CD4-positive, alpha-beta T cell treated with Interleukin-17A for 1 hour (primary cell): ENCODE measurements at regions not wholly inside any gene's neighbourhood (a gene's known extent, or its start where the extent isn't known, plus 50 kb on each side); places are given as distances from the start of the nearest gene placed in this dataset.
A peak's percentile ranks its signal among the peaks of the same experiment; 100 is the strongest.

Source experiments
- DNase-seq: peaks from one replicate; pipeline ENCODE4 v3.0.0-alpha.2; 2020

- peak; percentile 11 for DNase-seq
Measured at GRCh38 chr5:56454219-56454862, 221.2 kb upstream of the ANKRD55 start.

- DNase-seq, result no peak
Measured at GRCh38 chr5:56451742-56452141, 218.6 kb upstream of the ANKRD55 start.

DNA sequence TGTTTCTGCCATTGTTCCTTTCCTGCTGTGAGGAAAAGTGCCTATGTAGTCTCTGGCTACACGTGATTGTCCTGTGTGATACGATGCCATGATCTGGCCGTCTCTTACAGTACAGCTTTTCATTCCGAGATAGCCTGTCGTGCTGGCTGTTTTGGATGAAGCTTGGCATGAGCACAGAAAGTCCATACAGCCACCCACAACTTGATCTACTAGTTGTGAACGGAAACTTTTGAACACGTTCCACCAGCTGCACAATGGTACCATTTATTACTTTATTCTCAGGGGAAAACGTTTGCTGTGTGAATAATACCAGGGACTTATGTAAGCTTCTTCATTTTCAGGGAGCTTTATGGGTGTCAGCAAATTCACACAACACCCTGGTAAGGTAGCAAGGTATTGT, 217.6 kb upstream of the ANKRD55 start:
- DNase-seq, result no peak

DNA sequence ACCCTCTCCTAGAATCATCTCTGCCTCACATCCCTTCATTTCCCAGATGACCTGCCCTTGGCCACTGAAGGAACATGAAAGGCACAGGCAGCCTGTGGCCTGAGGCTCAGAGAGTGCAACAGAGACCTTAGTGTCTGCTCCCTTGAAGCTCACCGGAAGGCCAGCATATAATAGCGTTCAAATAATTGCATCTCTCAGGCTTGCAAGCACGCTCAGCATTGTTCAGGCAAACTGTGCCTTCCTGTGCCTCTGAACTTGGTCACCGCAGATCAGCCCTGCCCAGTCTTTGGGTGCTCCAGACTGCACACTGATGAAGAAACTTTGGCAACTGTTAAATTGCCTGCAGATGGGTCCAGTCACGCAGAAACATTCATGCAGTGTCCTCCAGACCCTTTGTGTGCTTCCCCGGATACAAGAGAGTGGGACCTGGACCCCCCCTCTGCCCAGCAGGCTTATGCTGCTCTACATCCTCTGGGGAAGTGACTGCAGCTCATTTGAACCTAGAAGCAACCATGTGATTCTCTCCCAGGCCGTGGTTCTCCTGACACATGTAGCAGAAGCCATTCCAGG, 216.0 kb upstream of the ANKRD55 start:
- DNase-seq, result no peak

DNA sequence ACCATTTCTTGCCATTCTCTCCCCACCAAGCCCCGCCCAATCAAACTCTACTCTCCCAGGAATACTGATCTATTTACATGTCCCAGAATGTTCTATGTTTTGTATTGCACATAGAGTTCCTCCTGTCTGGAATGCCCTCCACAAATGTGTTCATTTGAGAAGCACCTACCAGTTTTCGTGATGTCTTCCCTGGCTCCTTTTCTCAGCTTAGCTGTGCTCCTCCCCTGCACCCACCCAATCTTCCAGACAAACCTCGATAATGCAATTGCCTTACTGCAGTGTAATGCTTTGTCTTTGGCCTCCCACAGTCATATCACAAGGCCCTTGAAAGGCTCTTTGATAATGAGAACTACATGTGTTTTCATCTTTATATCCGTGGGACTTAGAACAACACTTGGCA, 214.5 kb upstream of the ANKRD55 start:
- no peak for DNase-seq

- no peak for DNase-seq
Measured at GRCh38 chr5:56447232-56447631, 214.1 kb upstream of the ANKRD55 start.

GRCh38 chr5:56446728-56447127, 213.6 kb upstream of the ANKRD55 start:
- DNase-seq, result no peak

- no peak for DNase-seq
Measured at GRCh38 chr5:56443826-56444225, 210.7 kb upstream of the ANKRD55 start.

GRCh38 chr5:56440871-56441740, 208.0 kb upstream of the ANKRD55 start:
- no peak for DNase-seq

DNA sequence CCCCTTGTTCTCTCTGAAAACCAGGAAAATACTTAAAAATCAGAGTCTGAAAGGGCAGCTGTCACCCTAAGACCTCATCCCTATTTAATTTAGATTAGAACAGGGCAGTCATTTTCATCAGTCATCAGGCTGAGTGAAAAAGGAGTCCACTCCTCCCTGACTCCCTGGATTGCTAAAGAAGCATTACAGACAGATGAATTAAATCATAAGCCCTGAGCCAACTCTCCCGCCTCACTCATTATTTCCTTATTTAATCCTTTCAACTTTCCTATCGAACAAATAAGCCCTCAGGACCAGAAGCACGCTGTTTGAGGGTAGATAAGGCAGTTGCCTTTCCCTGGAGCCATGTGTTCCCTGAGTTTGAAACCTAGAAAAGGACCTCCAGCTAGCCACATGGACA, 201.9 kb upstream of the ANKRD55 start:
- no peak for DNase-seq

DNA sequence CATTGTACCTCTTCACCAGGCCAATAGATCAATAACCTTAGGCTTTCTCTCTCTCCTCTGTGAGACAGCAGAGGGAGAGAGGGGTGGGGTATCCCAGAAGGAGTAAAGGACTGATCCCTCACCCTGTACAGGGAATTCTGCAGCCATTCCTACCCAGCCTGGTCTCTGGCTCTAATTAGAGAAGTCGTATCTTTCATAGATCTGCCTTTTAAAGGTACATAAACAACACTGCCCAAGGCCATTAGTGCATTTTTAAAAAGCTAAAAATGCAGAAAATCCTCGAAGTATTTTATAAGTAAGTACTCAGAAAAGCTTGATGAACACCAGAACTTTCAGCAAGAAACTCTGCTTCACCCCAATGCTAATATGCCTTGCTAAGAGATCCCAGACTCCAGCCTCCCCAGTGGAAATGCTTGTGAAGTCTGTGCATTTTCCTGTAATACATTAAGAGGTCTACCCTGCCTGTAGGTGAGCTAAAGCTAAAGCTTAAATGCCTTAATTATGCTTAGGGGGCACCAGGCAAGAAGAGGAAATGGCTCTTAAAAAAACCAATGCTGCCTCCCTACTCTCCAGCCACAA, 200.0 kb upstream of the ANKRD55 start:
- no peak for DNase-seq

DNA sequence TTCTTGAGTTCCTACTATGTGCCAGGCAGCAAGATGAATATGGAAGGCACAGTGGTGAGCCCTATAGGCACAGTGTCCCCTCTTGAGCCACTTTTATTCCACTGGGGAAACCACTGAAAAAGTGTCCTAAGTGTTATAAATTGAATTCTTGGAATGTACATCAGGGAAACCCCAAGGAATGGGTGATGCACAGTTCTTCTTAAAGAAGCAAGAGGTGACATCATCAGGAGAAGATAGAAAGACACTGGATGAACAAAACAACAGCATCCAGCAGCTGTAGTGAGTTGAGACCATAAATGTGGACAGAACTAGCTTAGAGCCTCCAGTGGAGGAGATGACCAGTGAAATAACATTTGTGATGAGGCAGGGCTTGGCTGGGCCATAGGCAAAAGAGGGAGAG, 199.2 kb upstream of the ANKRD55 start:
- no peak for DNase-seq

DNA sequence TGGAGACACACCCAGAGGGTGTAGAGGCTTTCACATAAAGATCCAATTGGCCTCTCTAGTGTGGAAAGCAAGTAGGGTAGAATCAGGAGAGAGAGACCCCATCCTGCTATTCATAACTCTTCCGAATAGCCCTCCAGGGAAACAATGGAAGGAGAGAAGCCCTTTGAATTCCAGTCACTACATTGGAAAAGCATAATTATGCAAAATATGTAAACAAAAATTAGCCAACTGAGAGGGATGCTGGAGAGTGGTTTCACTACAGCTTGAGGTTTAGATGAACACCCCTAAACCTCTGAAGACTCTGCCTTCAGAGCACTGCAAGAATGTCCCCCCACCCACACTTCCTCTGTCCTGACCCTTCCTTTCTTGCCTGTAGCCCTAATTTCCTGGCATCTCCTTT, 197.3 kb upstream of the ANKRD55 start:
- DNase-seq, result no peak

DNA sequence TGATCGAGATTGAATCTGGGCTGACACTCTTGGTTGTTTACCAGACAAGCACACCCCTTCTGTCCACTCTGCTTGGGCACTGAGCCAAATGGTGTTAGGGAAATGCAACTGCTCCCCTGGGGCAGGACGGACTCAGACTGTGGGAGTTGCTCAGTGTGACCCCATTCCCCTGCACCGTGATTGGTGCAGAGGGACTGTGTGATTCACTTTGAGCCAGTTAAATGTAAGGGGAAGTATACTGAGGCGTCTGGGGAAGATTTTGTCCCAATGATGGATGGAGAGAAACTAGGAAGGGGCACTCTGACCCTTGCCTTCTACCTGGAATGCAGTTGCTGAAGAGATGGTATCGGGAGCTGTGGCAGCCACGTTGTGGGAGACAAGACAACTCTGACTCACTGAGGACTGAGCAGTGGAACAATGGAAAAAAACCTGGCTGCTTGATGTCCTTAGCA, 196.0 kb upstream of the ANKRD55 start:
- no peak for DNase-seq

- DNase-seq, result no peak
Measured at GRCh38 chr5:56426693-56427092, 193.6 kb upstream of the ANKRD55 start.

- DNase-seq, result no peak
Measured at GRCh38 chr5:56422076-56422762, 189.1 kb upstream of the ANKRD55 start.

- no peak for DNase-seq
Measured at GRCh38 chr5:56421246-56422075, 188.3 kb upstream of the ANKRD55 start.

DNA sequence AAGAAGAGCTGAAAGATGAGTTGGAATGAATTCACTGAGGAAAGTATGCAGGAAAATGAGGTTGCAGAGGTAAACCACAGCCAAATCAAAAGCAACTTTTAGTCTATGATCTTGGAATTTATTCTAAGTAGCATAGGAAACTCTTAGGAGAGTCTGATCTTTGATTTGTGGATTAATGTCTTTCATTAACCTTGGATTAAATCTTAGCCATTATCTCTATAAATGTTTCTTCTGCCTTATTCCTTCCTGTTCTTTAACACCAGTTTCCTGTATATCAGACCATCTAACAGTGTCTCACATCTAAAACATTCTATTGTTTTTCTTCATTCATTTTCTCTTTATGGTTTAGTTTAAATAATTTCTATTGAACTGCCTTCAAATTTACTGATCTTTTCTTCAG, 187.2 kb upstream of the ANKRD55 start:
- DNase-seq, result no peak

- no peak for DNase-seq
Measured at GRCh38 chr5:56419667-56420066, 186.5 kb upstream of the ANKRD55 start.

DNA sequence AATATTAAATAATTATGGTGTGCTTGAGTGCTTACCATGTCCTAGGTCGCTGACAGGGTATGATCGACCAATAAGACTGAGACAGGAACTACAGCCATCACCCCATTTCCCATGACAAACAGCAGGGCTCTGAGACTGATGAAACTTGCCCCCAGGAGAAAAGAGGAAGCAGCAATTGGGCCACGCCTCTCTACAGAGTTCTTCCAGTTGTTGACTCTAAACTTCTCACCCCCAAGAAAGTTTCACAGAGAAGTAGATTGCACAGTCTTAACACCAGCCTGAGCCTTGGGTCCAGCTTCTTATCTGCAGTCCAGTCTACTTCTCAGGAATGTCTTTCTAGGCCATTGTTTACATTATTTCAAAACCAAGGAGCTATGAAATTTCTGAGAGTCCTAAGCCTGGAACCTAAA, 182.2 kb upstream of the ANKRD55 start:
- DNase-seq, result peak; percentile 27

DNA sequence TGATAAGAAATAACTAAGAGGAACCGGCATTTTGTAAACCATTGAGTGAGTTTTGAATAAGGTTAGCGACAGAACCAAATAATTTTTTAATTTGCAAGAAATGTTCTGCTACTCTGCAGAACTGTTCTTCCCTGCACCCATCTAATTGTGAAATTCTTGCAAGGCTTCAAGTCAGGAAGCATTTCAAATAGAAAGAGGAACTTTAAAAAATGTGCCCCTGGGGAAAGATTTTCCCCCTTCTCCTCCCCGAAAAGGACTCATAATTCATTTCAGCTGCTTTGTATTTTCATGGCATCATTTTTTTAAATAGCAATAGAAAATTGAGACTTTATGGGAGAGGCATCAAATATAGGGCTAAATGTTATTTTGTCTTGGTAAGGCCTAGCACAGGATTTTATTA, 180.9 kb upstream of the ANKRD55 start:
- no peak for DNase-seq

DNA sequence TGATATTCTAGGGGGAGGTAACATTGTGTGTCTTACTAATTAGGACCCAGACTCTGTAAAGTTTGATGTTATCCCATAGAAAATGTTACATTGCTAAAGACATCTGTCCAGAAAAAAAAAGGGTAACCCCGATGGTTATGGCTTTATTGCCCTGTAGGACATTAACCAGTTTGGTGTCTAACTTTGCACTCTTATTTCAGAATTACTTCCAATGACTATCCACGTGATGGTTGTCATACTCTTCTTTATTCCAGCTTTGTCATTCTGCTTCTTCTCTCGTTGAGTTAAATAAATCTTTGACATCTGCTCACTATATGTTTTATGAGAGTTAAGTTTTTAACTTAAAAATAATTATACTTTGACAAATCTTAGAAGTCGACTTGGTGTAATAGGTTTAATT, 180.4 kb upstream of the ANKRD55 start:
- DNase-seq, result no peak
